IgD-negative memory B cell (primary cell): ENCODE measurements at regions not wholly inside any gene's neighbourhood (a gene's known extent, or its start where the extent isn't known, plus 50 kb on each side); places are given as distances from the start of the nearest gene placed in this dataset.
"Not testable (repeated sequence)": the region's sequence is repeated elsewhere in the genome, so short reads cannot be mapped to it uniquely, and the experiment has no call there.

Experiments used
- H3K27ac Mint-ChIP-seq, 3 donors: one replicate each; pipeline ENCODE4 v1.8.0; 2020 to 2022; ENCODE audit warnings: mild to moderate bottlenecking in 3 of 3, mixed read lengths in 3 of 3, moderate library complexity in 1 of 3
- H3K27me3 Mint-ChIP-seq: one replicate; pipeline ENCODE4 v1.8.0; 2021; ENCODE audit warnings: mixed read lengths
- H3K36me3 Mint-ChIP-seq: one replicate; pipeline ENCODE4 v1.8.0; 2020; ENCODE audit warnings: mild to moderate bottlenecking, mixed read lengths
- H3K4me1 Mint-ChIP-seq, 3 donors: one replicate each; pipeline ENCODE4 v1.8.0; 2020 to 2022; ENCODE audit warnings: mixed read lengths in 3 of 3, mild to moderate bottlenecking in 1 of 3
- H3K4me3 Mint-ChIP-seq, 4 donors: one replicate each; pipeline ENCODE4 v1.8.0; 2020 to 2022; ENCODE audit warnings: mild to moderate bottlenecking in 4 of 4, mixed read lengths in 4 of 4, moderate library complexity in 3 of 4
- H3K9me3 Mint-ChIP-seq, 3 donors: one replicate each; pipeline ENCODE4 v1.8.0; 2020 to 2021; ENCODE audit warnings: mixed read lengths in 3 of 3, mild to moderate bottlenecking in 1 of 3

DNA sequence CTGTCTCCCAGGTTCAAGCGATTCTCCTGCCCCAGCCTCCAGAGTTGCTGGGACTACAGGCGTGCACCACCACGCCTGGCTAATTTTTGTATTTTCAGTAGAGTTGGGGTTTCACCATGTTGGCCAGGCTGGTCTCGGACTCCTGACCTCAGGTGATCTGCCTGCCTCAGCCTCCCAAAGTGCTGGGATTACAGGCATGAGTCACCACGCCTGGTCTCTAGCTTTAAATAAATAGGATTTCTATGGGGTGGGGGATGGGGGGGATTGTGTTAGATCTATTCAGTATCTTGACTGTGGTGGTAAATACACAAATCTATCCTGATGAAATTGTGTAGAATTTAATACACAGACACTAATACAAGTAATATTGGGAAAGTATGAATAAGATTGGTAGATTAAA is 102.4 kb upstream of the STX18 start:
- not testable (repeated sequence) for H3K9me3 Mint-ChIP-seq, H3K27ac Mint-ChIP-seq

DNA sequence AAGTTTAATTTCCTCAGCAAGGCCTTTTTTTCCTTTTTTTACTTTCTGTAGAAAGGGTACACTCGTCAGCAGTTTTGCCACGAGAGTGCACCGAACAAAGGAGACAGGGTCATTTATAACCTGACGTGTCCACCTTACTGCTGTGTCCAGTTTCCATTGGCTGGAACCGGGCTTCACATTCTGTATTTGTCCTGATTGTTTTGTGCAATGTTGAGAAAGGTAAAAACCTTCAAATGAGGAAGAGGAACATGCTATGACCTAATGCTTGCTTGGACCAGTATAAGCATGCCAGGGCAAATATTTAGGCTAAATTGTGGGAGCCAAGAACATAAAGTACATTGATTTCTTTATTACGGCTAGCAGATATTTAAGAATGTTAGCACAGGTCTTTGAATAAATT is 101.9 kb upstream of the STX18 start:
- H3K27ac Mint-ChIP-seq, H3K4me3 Mint-ChIP-seq, H3K4me1 Mint-ChIP-seq, H3K36me3 Mint-ChIP-seq, H3K9me3 Mint-ChIP-seq, H3K27me3 Mint-ChIP-seq: not testable (repeated sequence)

More for the DNA sequence above, 102.4 kb upstream of the STX18 start:
- not testable (repeated sequence) for H3K36me3 Mint-ChIP-seq, H3K4me3 Mint-ChIP-seq, H3K4me1 Mint-ChIP-seq, H3K27me3 Mint-ChIP-seq

DNA sequence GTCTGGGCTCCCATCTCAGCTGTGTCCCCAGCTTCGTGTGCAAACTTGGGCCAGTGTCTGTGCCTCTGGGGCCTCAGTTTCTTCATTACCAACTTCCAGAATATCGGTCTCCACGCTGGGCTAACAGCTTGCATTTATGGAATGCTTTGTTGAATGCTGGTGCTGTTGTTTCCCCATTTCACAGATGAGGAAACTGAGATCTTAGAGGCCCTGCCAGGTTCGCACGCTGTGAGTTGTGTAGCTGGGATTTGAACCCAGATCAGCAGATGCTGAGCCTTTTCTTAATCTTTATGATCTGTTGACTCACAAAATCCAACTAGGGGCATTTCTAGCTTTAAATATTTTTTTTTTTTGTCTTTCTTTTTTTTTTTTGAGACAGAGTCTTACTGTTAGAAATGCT is 101.5 kb upstream of the STX18 start:
- Mint-ChIP-seq H3K36me3 (no peaks in the 10 kb centered on the region), H3K27me3 (no peaks in the 10 kb centered on the region), H3K9me3 (no peaks in the 10 kb centered on the region), H3K4me1 (no peaks in the 10 kb centered on the region), H3K4me3 (no peak overlapping the region), H3K27ac (no peak overlapping the region)

DNA sequence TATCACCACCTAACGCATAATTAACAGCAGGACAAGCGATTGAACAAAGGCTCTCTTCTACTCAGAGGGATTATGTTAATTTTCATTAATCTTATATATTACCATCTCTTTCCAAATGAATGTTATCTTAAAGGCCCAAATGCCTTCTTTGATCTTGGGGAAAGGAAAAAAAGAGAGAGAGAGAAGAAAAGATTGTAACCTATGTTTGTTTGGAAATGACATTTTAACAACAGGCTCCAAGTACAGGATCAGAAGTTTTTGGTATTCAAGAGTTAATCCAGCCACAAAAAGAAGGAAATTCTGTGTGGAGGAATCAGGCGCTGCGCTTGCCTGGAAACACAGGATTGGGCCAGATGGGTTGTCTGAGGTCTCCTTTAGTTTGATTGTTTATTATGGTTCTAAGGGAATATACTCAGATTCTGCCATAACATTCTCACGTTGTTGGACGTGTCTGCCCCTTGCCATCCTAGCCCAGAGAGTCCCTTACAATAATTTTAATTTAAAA is 100.7 kb upstream of the STX18 start:
- H3K27me3 Mint-ChIP-seq, result no peaks in the 10 kb centered on the region
- H3K4me3 Mint-ChIP-seq, result no peak overlapping the region

DNA sequence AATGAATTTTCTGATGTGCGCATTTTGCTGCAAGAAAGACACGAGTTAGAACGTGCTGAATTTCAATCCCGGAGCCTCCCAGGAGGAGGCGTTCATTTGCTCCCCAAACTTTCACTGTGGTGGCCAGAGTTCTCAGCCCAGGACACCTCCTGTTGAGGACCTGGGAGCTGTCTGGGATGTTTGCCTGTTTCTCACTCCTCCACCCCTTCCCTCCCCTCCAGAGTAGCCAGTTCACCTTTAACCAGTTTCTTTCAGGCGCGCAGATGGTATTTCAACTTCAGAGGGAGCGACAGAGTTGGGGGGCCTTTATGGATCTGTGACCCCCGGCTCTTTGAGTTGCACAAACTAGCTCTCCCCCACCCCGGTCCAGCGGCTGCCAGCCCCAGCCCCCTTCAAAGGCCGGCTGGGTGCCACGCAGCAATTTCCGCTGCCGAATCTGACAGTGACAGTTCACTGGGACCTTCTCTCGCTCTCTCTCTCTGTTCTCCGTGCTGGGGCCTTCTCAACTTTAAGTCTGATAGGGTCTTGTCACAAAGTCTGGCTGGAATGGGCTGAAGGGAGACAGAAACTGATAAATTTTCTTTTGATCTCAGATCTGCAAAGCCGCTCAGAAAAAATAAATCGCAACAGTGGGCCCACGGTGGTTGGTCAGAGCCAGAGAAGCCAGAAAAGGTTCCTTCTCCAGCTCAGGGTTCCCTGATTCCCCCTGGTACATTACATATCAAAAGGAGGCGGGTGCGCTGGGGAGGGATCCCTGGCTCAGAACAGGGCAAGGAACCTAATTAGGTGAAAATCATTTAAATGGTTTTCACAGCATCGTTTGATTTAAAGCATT is 100.0 kb upstream of the STX18 start:
- H3K27ac Mint-ChIP-seq, result no peak overlapping the region
- H3K4me3 Mint-ChIP-seq, result no peak overlapping the region
- no peaks in the 10 kb centered on the region for H3K4me1 Mint-ChIP-seq
- H3K36me3 Mint-ChIP-seq, result peaks cover under 1% of the 10 kb centered on the region
- no peaks in the 10 kb centered on the region for H3K27me3 Mint-ChIP-seq
- H3K9me3 Mint-ChIP-seq, result no peaks in the 10 kb centered on the region

More for the DNA sequence above, 100.7 kb upstream of the STX18 start:
- Mint-ChIP-seq H3K36me3 (no peaks in the 10 kb centered on the region), H3K4me1 (no peaks in the 10 kb centered on the region), H3K9me3 (no peaks in the 10 kb centered on the region), H3K27ac (no peak overlapping the region)

DNA sequence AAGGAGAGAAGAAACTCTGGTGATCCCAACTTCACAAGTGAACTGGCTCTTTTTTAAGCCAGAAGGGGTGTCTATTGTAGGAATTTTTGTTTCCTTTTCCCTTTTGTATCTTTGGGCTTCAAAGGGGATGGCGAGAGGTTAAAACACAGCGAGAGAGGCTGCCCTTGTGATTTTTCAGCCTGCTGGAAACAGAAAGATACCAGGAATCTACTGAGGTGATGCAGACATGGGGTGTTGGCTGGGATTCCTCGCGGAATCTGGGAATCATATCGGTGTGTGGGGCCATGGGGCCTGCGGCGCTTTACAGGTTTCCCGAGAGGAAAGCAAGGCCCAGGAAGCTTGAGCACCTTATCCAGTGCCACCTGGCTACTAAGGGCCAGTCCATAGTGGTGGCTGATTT is 99.4 kb upstream of the STX18 start:
- peaks cover 6% of the 10 kb centered on the region for H3K36me3 Mint-ChIP-seq
- H3K27me3 Mint-ChIP-seq, result no peaks in the 10 kb centered on the region
- H3K27ac Mint-ChIP-seq, result no peak overlapping the region
- H3K4me3 Mint-ChIP-seq, result no peak overlapping the region
- no peaks in the 10 kb centered on the region for H3K4me1 Mint-ChIP-seq
- H3K9me3 Mint-ChIP-seq, result peaks cover 0 to under 1% (median 0%) of the 10 kb centered on the region in 3 donors

DNA sequence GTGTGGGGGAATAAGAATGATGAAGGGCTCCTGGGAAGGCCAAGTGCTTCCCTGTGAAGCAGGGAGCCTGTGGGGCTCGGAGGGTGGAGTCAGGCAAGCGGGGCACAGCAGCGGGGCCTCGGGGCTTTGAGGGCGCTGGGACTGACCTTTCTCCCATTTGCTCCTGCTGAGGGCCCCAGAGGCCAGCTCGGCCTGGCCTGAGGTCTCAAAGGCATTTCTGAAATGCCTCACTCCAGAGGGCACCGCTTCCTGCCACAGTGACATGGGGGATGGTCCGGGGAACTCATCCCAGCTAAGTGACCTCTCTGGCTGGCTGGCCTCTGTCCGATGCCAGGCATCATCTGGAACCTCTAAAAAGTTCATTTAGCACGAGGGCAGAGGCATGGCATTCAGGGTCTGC is 98.8 kb upstream of the STX18 start:
- peaks cover 0 to 1% (median 0%) of the 10 kb centered on the region in 3 donors for H3K9me3 Mint-ChIP-seq
- no peak overlapping the region for H3K4me3 Mint-ChIP-seq
- H3K4me1 Mint-ChIP-seq, result no peaks in the 10 kb centered on the region
- no peak overlapping the region for H3K27ac Mint-ChIP-seq
- peaks cover 6% of the 10 kb centered on the region for H3K36me3 Mint-ChIP-seq
- no peaks in the 10 kb centered on the region for H3K27me3 Mint-ChIP-seq

DNA sequence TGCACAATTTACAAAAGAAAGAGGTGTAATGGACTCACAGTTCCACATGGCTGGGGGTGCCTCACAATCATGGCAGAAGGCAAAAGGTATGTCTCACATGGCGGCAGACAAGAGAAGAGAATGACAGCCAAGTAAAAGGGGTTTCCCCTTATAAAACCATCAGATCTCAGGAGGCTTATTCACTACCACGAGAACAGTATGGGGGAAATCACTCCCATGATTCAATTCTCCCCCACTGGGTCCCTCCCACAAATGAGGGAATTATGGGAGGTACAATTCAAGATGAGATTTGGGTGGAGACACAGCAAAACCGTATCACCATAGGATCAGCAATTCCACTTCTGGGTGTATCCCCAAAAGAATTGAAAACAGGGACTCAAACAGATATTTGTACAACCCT is 97.5 kb upstream of the STX18 start:
- no peak overlapping the region for H3K4me3 Mint-ChIP-seq
- no peaks in the 10 kb centered on the region for H3K4me1 Mint-ChIP-seq
- H3K27me3 Mint-ChIP-seq, result no peaks in the 10 kb centered on the region
- H3K36me3 Mint-ChIP-seq, result peaks cover 6% of the 10 kb centered on the region
- peaks cover 0 to 1% (median 0%) of the 10 kb centered on the region in 3 donors for H3K9me3 Mint-ChIP-seq
- H3K27ac Mint-ChIP-seq, result no peak overlapping the region

DNA sequence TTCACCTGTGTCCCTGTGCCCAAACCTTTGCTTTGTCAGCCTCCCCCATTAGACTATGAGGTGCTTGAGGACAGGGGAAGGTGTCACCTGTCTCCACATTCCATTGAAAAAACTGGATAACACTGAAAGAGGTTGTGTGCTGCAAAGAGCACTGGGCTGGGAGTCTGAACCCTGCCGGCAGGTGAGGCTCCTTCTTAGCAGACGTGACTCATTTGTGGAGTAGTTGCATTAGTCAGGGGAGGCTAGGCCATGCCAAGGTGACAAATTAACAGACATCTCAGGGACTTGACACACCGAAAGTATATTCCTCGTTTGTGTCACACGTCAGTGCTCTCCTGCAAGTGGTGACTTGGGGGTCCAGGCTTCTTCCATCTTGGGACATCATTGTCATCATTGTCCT is 95.9 kb upstream of the STX18 start:
- Mint-ChIP-seq H3K4me1 (no peaks in the 10 kb centered on the region), H3K27ac (no peak overlapping the region), H3K36me3 (peaks cover 9% of the 10 kb centered on the region), H3K27me3 (no peaks in the 10 kb centered on the region), H3K9me3 (peaks cover 0 to 1% (median 0%) of the 10 kb centered on the region in 3 donors), H3K4me3 (no peak overlapping the region)

DNA sequence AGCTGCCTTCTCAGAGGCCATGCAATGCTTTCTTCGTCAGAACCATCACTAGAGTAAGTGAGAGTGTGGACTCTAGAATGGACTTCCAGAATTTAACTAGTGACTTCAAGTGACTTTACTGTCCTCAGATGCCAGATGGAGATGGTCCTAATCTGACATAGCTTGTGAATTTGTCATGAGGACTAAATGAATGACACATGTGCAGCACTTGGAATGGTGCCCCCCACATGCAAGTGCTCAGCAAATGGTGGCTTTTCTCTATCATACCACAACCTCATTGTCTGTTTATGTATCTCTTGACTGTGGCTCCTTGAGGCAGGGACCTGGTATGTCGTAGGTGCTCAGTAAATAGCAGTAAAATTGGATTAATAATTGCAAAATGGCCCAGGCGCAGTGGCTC is 91.6 kb upstream of the STX18 start:
- H3K4me3 Mint-ChIP-seq, result no peak overlapping the region
- no peak overlapping the region for H3K27ac Mint-ChIP-seq
- no peaks in the 10 kb centered on the region for H3K27me3 Mint-ChIP-seq
- peaks cover 0 to 1% (median 0%) of the 10 kb centered on the region in 3 donors for H3K4me1 Mint-ChIP-seq
- H3K36me3 Mint-ChIP-seq, result peaks cover 13% of the 10 kb centered on the region
- peaks cover 0 to 1% (median 0%) of the 10 kb centered on the region in 3 donors for H3K9me3 Mint-ChIP-seq

DNA sequence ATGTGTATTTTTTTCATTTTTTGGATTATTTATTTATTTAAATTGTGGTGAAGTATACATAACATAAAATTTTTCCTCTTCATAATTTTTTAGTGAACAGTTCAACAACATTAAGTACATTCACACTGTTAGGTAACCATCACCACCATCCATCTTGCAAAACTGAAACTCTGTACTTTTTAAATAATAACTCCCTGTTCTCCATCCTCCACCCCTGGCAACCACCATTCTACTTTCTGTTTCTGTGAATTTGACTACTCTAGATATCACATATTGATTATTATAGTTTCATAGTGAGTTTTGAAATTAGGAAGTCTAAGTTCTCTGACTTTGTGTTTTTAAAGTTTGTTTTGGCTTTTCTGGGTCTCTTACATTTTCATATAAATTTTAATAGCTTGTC is 89.3 kb upstream of the STX18 start:
- Mint-ChIP-seq H3K4me3 (peak overlapping the region in 1 of 4 donors; percentile 65), H3K9me3 (no peaks in the 10 kb centered on the region), H3K4me1 (peaks cover 0 to 2% (median 0%) of the 10 kb centered on the region in 3 donors), H3K27me3 (no peaks in the 10 kb centered on the region), H3K27ac (no peak overlapping the region), H3K36me3 (peaks cover 7% of the 10 kb centered on the region)

DNA sequence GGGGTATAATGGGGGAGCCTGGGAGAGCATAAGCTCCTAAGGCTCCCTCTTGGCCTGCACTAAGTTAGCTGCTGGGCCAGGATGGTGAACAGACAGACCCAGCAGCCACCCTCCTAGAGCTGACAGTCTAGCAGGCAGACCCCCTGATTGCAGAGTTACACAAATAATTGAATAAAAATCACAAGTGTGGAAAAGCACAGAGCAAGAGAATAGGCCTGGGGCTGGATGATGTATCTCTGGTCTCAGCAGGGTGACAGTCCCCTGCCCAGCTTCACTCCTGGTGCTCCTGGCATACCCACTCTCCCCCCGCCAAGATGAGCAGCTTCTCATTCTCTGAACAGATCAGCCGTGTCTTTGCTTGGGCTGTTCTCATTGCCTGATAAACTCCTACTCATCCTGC is 86.1 kb upstream of the STX18 start:
- H3K27ac Mint-ChIP-seq, result no peak overlapping the region

DNA sequence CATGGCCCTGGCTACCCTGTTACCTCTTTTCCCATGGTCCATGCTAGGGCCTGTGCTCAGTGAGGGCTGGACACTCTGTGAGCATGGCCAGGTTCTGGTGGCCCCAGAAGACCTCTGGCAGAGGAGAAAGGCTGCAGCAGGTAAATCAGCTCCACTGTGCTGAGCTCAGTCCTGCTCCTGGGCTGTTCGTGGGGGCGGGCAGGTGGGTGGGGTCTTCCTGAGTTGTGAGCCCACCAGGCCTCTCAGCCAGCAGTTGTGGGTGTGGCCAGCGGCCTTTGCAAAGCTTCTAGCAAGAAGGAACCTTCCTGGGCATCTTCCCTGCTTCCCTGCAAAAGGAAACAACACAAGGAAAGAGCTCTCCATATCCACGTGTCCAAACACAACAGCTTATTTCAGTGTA is 85.3 kb upstream of the STX18 start:
- Mint-ChIP-seq H3K4me1 (peaks cover 0 to 2% (median 0%) of the 10 kb centered on the region in 3 donors), H3K4me3 (peak overlapping the region in 1 of 4 donors; percentile 52), H3K27ac (no peak overlapping the region), H3K36me3 (peaks cover 5% of the 10 kb centered on the region), H3K9me3 (no peaks in the 10 kb centered on the region), H3K27me3 (no peaks in the 10 kb centered on the region)

More for the DNA sequence above, 86.1 kb upstream of the STX18 start:
- Mint-ChIP-seq H3K36me3 (peaks cover 5% of the 10 kb centered on the region), H3K4me3 (no peak overlapping the region), H3K4me1 (peaks cover 0 to 2% (median 0%) of the 10 kb centered on the region in 3 donors), H3K27me3 (no peaks in the 10 kb centered on the region), H3K9me3 (no peaks in the 10 kb centered on the region)

DNA sequence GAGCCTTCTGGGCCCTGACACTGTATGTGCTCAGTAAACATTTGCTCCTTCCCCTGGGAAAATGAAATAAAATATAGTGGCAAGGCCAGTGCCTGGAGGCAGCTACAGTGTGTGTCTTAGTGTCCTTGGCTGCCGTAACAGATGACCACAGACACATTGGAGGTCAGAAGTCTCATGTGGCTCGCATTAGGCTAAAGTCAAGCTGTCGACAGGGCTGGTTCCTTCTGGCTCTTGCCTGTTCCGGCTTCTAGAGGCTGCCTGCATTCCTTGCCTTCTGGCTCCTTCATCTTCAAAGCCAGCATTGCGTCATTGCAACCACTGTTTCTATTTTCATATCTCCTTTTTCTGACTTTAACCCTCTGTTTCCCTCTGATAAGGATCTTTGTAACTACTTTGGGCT is 83.6 kb upstream of the STX18 start:
- no peaks in the 10 kb centered on the region for H3K27me3 Mint-ChIP-seq
- H3K4me1 Mint-ChIP-seq, result peaks cover 0 to 2% (median 0%) of the 10 kb centered on the region in 3 donors
- no peak overlapping the region for H3K4me3 Mint-ChIP-seq
- peaks cover 5% of the 10 kb centered on the region for H3K36me3 Mint-ChIP-seq
- H3K9me3 Mint-ChIP-seq, result no peaks in the 10 kb centered on the region
- peak overlapping the region in 1 of 3 donors; percentile 57 for H3K27ac Mint-ChIP-seq

DNA sequence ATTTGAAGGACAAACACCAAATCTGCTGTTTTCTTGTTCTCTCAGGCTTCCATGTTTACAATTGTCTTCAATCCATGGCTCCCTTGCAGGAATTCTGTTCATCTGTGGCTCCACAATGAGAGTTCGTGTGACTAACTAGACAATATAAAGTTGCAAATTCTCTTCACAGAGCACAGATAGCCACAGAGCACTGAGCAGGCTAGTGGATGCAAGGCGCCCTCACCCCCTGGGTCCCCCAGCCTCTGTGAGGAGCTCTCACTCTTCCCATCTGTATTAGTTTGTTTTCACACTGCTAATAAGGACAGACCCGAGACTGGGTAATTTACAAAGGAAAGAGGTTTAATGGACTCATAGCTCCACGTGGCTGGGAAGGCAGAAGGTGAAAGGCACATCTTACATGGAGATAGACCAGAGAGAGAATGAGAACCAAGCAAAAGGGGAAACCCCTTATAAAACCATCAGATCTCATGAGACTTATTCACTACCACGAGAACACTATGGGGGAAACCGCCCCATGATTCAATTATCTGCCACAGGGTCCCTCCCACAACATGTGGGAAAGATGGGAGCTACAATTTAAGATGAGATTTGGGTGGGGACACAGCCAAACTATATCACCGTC is 82.5 kb upstream of the STX18 start:
- Mint-ChIP-seq H3K9me3 (peaks cover 0 to 2% (median 0%) of the 10 kb centered on the region in 3 donors), H3K36me3 (peaks cover 5% of the 10 kb centered on the region), H3K27me3 (no peaks in the 10 kb centered on the region), H3K4me1 (peaks cover 0 to 2% (median 0%) of the 10 kb centered on the region in 3 donors), H3K27ac (no peak overlapping the region), H3K4me3 (no peak overlapping the region)
